ENCODE measurements at regions not wholly inside any gene's neighbourhood (a gene's known extent, or its start where the extent isn't known, plus 50 kb on each side); places are given as distances from the start of the nearest gene placed in this dataset.

- no peak for TF ChIP-seq POLR2A (IDR thresholded peaks at IDR 0.05)
- no peak for TF ChIP-seq CTCF (IDR thresholded peaks at IDR 0.05)
These were observed 175.1 kb upstream of the FOXQ1 start for GRCh38 chr6:1136827-1137226.

Data from breast epithelium (tissue), 3 donors.